Omental fat pad (tissue), 3 donors: ENCODE measurements at regions not wholly inside any gene's neighbourhood (a gene's known extent, or its start where the extent isn't known, plus 50 kb on each side); places are given as distances from the start of the nearest gene placed in this dataset.
A peak's percentile ranks its signal among the peaks of the same experiment; 100 is the strongest.

Experiments used
- ATAC-seq: fragments of 150-250 bp; one replicate; pipeline ENCODE4 v1.9.1; 2016; ENCODE audit warnings: mild to moderate bottlenecking, moderate library complexity; ENCODE audit not compliant: low FRiP score
- DNase-seq: peaks from one replicate; pipeline ENCODE4 v3.0.0-alpha.2; 2019; ENCODE audit warnings: low spot score
- CTCF ChIP-seq, 3 donors: fragments of 450-650 bp; IDR thresholded peaks; one replicate each; pipeline ENCODE4 v1.5.1; 2016 to 2017; ENCODE audit warnings: antibody characterized with exemption in 3 of 3, mild to moderate bottlenecking in 3 of 3, moderate library complexity in 2 of 3

GRCh38 chr10:6920072-6921019 is 340.3 kb upstream of the PRKCQ start:
- DNase-seq, result peak; percentile 35
- no peak for TF ChIP-seq CTCF (IDR thresholded peaks at IDR 0.05)
- peak; percentile 84 for ATAC-seq

GRCh38 chr10:6919077-6919476 is 339.0 kb upstream of the PRKCQ start:
- DNase-seq, result no peak
- no peak for TF ChIP-seq CTCF (IDR thresholded peaks at IDR 0.05)
- ATAC-seq, result no peak

- ATAC-seq (no peak), DNase-seq (no peak)
Observed at GRCh38 chr10:6918305-6918704, 338.2 kb upstream of the PRKCQ start.

GRCh38 chr10:6917125-6917524 is 337.0 kb upstream of the PRKCQ start:
- ATAC-seq (no peak), DNase-seq (no peak)
- no peak for TF ChIP-seq CTCF (IDR thresholded peaks at IDR 0.05)

More at GRCh38 chr10:6918305-6918704, 338.2 kb upstream of the PRKCQ start:
- TF ChIP-seq CTCF (IDR thresholded peaks at IDR 0.05), result no peak

GRCh38 chr10:6916601-6917000 is 336.5 kb upstream of the PRKCQ start:
- DNase-seq, result no peak
- TF ChIP-seq CTCF (IDR thresholded peaks at IDR 0.05), result no peak
- ATAC-seq, result no peak

- ATAC-seq (no peak), DNase-seq (no peak)
- TF ChIP-seq CTCF (IDR thresholded peaks at IDR 0.05), result no peak
Observed at GRCh38 chr10:6915307-6915706, 335.2 kb upstream of the PRKCQ start.

GRCh38 chr10:6912929-6913328 is 332.9 kb upstream of the PRKCQ start:
- peak; percentile 50 for ATAC-seq
- no peak for TF ChIP-seq CTCF (IDR thresholded peaks at IDR 0.05)
- no peak for DNase-seq
